ENCODE measurements at regions not wholly inside any gene's neighbourhood (a gene's known extent, or its start where the extent isn't known, plus 50 kb on each side); places are given as distances from the start of the nearest gene placed in this dataset.

DNA sequence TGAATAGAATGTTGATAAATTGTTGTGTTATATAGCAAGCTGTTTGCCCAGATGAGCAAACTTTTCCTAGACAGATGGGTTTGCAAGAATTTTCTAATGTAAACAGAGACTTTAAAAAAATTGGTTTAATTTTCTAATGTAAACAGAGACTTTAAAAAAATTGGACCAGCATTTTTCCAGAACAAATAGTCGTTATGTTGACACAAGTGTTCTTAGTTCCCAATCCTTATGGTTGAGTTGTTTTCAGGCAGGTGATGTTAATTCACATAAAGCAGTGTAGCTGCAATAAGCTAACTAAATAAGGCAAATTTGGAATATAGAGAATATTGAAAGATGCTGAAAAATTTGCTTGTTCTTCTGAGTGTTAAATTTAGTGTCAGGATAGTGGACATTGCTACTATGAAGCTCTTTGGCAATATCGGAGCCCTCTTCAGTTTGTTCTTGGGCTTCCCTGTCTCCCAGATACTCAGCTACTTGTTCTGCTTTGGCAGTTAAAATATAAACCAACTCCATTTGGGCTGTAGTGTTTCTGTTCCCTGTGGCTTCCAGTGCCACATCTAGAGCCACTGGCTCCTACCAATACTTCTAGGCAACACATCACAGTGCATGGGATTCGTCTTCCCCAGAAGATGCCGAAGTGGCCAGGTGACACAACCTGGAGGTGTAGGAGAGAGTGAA lies 105.7 kb downstream of the DYNAP start:
- no peaks in the 10 kb centered on the region for H3K36me3 ChIP-seq (ENCODE audit: control insufficient read depth, insufficient read depth, low read length)
- H3K9ac ChIP-seq (ENCODE audit: low read depth, low read length) = no peak overlapping the region
- no peaks in the 10 kb centered on the region for H3K4me1 ChIP-seq (ENCODE audit: control insufficient read depth, insufficient read depth, low read length)
- no peaks in the 10 kb centered on the region for H3K9me3 ChIP-seq (ENCODE audit: control insufficient read depth, insufficient read depth, low read length)
- H3K27me3 ChIP-seq (ENCODE audit: control insufficient read depth, insufficient read depth, low read length) = no peaks in the 10 kb centered on the region
- H3K4me3 ChIP-seq (ENCODE audit: low read depth, low read length) = no peak overlapping the region

DNA sequence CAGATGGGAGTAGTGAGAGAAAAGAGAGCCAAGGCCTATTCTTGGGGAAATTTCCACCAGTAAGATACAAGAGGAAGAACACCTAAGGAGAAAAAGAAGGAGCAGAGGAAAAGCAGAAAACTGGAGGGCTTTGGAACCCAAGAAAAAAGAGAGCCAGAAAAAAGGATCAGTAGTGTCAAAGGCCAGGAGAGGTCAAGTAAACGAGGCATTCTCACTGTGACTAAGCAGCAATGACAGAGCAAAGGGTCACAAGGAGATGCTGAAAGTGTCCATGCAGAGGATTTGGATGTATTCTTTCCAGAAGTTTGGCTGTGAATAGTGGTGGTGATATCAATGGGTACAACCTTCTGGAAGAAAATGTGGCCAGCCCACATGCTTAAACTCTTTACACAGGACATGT lies 109.5 kb downstream of the DYNAP start:
- Histone ChIP-seq H3K27me3 (ENCODE audit: control insufficient read depth, insufficient read depth, low read length) (no peaks in the 10 kb centered on the region), H3K9ac (ENCODE audit: low read depth, low read length) (no peak overlapping the region)

DNA sequence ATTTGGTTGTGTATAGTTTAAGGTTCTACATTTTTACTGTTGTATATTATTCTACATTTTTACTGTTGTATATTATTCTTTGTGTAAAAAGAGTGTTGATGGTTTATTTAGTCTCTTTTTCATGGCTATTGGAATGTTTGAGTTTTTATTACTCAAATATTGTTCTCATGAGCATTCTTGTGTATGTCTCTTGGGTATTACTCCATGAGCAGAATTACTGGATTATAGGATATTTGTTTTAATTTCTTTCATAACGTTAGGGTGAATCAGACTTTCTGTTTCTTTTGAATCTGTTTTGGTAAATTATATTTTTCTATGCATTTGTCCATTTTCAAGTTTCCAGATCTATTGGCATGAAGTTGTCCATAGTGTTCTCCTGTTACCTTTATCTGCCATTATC lies 111.6 kb downstream of the DYNAP start:
- Histone ChIP-seq H3K36me3 (ENCODE audit: control insufficient read depth, insufficient read depth, low read length) (no peaks in the 10 kb centered on the region), H3K4me3 (ENCODE audit: low read depth, low read length) (no peak overlapping the region), H3K9ac (ENCODE audit: low read depth, low read length) (no peak overlapping the region), H3K9me3 (ENCODE audit: control insufficient read depth, insufficient read depth, low read length) (no peaks in the 10 kb centered on the region), H3K4me1 (ENCODE audit: control insufficient read depth, insufficient read depth, low read length) (no peaks in the 10 kb centered on the region), H3K27me3 (ENCODE audit: control insufficient read depth, insufficient read depth, low read length) (no peaks in the 10 kb centered on the region)

More for the DNA sequence above, 109.5 kb downstream of the DYNAP start:
- Histone ChIP-seq H3K36me3 (ENCODE audit: control insufficient read depth, insufficient read depth, low read length) (no peaks in the 10 kb centered on the region), H3K9me3 (ENCODE audit: control insufficient read depth, insufficient read depth, low read length) (no peaks in the 10 kb centered on the region), H3K4me1 (ENCODE audit: control insufficient read depth, insufficient read depth, low read length) (no peaks in the 10 kb centered on the region), H3K4me3 (ENCODE audit: low read depth, low read length) (no peak overlapping the region)

DNA sequence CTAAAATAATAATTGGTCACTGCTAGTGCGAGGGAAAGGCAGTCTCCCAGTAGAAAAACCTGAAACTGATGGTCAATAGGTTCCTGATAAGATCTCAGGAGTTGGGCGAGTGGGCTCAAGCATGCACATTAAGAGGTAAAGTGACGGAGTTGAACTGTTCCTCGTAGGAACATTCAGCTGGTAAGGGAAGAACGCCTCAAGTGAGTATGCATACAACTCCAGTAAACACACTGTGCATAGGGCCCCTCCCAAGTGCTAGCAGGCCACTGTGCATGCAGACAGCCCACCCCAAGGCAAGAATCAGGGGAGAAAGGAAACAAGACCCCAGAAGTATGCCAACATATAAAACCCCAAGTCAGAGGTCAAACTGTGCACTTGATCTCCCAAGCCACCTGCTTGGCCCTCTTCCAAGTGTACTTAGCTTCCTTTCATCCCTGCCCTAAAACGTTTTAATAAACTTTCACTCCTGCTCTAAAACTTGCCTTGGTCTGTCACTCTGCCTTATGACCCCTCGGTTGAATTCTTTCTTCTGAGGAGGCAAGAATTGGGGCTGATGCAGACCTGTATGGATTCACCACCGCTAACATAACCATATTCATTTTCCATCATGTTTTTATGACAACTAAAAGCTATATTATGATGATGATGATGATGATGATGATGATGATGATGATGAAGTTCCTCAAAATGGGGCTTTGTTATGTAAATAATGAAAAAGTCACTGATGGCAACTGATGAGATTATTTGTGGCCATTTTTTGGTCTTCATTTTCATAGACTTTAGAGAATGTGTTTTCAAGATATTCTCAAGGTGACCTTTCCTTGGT lies 118.0 kb upstream of the RAB27B start:
- Histone ChIP-seq H3K4me1 (ENCODE audit: control insufficient read depth, insufficient read depth, low read length) (no peaks in the 10 kb centered on the region), H3K36me3 (ENCODE audit: control insufficient read depth, insufficient read depth, low read length) (no peaks in the 10 kb centered on the region), H3K9ac (ENCODE audit: low read depth, low read length) (no peak overlapping the region), H3K9me3 (ENCODE audit: control insufficient read depth, insufficient read depth, low read length) (no peaks in the 10 kb centered on the region), H3K27me3 (ENCODE audit: control insufficient read depth, insufficient read depth, low read length) (no peaks in the 10 kb centered on the region), H3K4me3 (ENCODE audit: low read depth, low read length) (no peak overlapping the region)

- H3K36me3 ChIP-seq (ENCODE audit: control insufficient read depth, insufficient read depth, low read length) = no peaks in the 10 kb centered on the region
- no peaks in the 10 kb centered on the region for H3K9me3 ChIP-seq (ENCODE audit: control insufficient read depth, insufficient read depth, low read length)
- H3K9ac ChIP-seq (ENCODE audit: low read depth, low read length) = no peak overlapping the region
- H3K4me1 ChIP-seq (ENCODE audit: control insufficient read depth, insufficient read depth, low read length) = no peaks in the 10 kb centered on the region
- no peak overlapping the region for H3K4me3 ChIP-seq (ENCODE audit: low read depth, low read length)
- H3K27me3 ChIP-seq (ENCODE audit: control insufficient read depth, insufficient read depth, low read length) = no peaks in the 10 kb centered on the region
Measured at GRCh38 chr18:54710900-54711281, 117.4 kb upstream of the RAB27B start.

DNA sequence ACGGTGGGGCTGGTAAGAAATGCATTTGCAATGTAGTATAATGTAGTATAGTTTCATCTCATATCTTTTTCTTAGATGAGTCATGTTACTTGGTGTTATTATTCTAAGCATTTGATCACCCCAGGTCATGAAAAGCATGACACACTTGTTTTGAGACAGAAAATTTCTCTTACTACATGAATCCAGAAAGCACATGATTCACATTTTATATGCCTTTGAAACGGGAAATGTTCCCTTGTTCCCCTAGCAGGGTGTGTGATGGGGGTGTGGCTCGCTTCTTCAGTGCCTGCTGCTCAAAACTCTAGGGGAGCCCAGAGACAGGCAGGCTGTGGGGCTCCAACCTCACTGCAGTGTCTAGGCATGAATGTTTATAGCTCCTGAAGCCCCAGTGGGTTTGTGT lies 116.0 kb upstream of the RAB27B start:
- H3K4me1 ChIP-seq (ENCODE audit: control insufficient read depth, insufficient read depth, low read length) = no peaks in the 10 kb centered on the region
- no peaks in the 10 kb centered on the region for H3K9me3 ChIP-seq (ENCODE audit: control insufficient read depth, insufficient read depth, low read length)
- no peak overlapping the region for H3K9ac ChIP-seq (ENCODE audit: low read depth, low read length)
- H3K4me3 ChIP-seq (ENCODE audit: low read depth, low read length) = no peak overlapping the region
- H3K27me3 ChIP-seq (ENCODE audit: control insufficient read depth, insufficient read depth, low read length) = no peaks in the 10 kb centered on the region
- no peaks in the 10 kb centered on the region for H3K36me3 ChIP-seq (ENCODE audit: control insufficient read depth, insufficient read depth, low read length)

- H3K4me1 ChIP-seq (ENCODE audit: control insufficient read depth, insufficient read depth, low read length) = no peaks in the 10 kb centered on the region
- no peaks in the 10 kb centered on the region for H3K9me3 ChIP-seq (ENCODE audit: control insufficient read depth, insufficient read depth, low read length)
- no peak overlapping the region for H3K9ac ChIP-seq (ENCODE audit: low read depth, low read length)
- no peak overlapping the region for H3K4me3 ChIP-seq (ENCODE audit: low read depth, low read length)
- no peaks in the 10 kb centered on the region for H3K36me3 ChIP-seq (ENCODE audit: control insufficient read depth, insufficient read depth, low read length)
- no peaks in the 10 kb centered on the region for H3K27me3 ChIP-seq (ENCODE audit: control insufficient read depth, insufficient read depth, low read length)
Measured at GRCh38 chr18:54712758-54713157, 115.5 kb upstream of the RAB27B start.

DNA sequence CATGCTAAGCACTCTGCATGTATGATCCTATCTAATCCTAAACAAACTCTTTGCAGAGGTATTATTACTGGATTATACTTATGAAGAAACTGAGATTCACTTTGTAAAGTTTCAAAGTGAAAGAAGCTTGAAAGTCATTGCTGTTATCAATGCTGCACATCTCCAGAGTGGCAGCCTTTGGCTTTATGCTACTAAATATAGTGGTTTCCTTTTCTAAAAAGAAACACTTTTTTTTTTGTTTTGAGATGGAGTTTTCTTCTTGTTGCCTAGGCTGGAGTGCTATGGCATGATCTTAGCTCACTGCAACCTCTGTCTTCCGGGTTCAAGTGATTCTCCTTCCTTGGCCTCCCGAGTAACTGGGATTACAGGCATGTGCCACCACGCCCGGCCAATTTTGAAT lies 114.9 kb upstream of the RAB27B start:
- Histone ChIP-seq H3K27me3 (ENCODE audit: control insufficient read depth, insufficient read depth, low read length) (no peaks in the 10 kb centered on the region), H3K4me1 (ENCODE audit: control insufficient read depth, insufficient read depth, low read length) (no peaks in the 10 kb centered on the region)

GRCh38 chr18:54714851-54715250 lies 113.4 kb upstream of the RAB27B start:
- no peaks in the 10 kb centered on the region for H3K27me3 ChIP-seq (ENCODE audit: control insufficient read depth, insufficient read depth, low read length)
- H3K36me3 ChIP-seq (ENCODE audit: control insufficient read depth, insufficient read depth, low read length) = no peaks in the 10 kb centered on the region
- H3K4me1 ChIP-seq (ENCODE audit: control insufficient read depth, insufficient read depth, low read length) = no peaks in the 10 kb centered on the region
- no peaks in the 10 kb centered on the region for H3K9me3 ChIP-seq (ENCODE audit: control insufficient read depth, insufficient read depth, low read length)
- H3K4me3 ChIP-seq (ENCODE audit: low read depth, low read length) = no peak overlapping the region
- no peak overlapping the region for H3K9ac ChIP-seq (ENCODE audit: low read depth, low read length)

More for the DNA sequence above, 114.9 kb upstream of the RAB27B start:
- H3K36me3 ChIP-seq (ENCODE audit: control insufficient read depth, insufficient read depth, low read length) = no peaks in the 10 kb centered on the region
- H3K9ac ChIP-seq (ENCODE audit: low read depth, low read length) = no peak overlapping the region
- no peak overlapping the region for H3K4me3 ChIP-seq (ENCODE audit: low read depth, low read length)
- H3K9me3 ChIP-seq (ENCODE audit: control insufficient read depth, insufficient read depth, low read length) = no peaks in the 10 kb centered on the region

GRCh38 chr18:54716586-54716985 lies 111.7 kb upstream of the RAB27B start:
- H3K27me3 ChIP-seq (ENCODE audit: control insufficient read depth, insufficient read depth, low read length) = no peaks in the 10 kb centered on the region
- no peaks in the 10 kb centered on the region for H3K36me3 ChIP-seq (ENCODE audit: control insufficient read depth, insufficient read depth, low read length)
- H3K9ac ChIP-seq (ENCODE audit: low read depth, low read length) = no peak overlapping the region
- H3K9me3 ChIP-seq (ENCODE audit: control insufficient read depth, insufficient read depth, low read length) = no peaks in the 10 kb centered on the region
- H3K4me3 ChIP-seq (ENCODE audit: low read depth, low read length) = no peak overlapping the region
- no peaks in the 10 kb centered on the region for H3K4me1 ChIP-seq (ENCODE audit: control insufficient read depth, insufficient read depth, low read length)

DNA sequence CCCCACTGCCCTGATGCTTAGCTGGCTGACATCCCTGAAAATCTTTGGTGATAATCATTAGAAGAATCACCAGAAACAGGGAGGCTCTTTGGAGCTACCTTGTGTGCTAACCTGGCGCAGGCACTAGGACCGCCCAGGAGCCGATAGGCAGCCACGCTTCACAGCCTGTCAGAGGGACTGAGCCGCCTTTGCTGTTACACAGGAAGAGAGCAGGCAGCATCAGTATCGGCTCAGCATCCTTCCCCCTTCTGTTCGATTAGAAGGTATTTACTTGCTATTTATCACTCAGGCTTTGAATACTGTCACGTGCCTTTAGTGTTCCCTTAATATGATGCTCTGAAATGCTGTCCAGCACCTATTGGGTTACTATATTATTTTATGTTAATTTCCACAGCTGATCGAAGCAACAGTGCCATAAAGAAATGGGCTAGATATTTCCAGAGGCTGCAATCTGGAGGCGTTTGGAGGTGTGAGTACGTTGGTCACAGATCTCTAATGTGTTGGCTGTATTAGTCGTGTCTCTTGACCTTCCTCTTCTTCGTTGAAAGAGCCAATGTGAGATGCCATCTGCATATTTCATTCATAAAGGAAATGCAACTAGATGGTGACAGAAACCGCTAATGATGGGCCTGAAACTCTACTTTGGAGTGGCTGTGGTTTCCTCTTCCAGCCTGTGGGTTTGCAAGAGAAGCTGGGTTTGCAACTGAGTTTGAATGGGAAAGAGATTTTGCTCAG lies 110.4 kb upstream of the RAB27B start:
- Histone ChIP-seq H3K9me3 (ENCODE audit: control insufficient read depth, insufficient read depth, low read length) (no peaks in the 10 kb centered on the region), H3K36me3 (ENCODE audit: control insufficient read depth, insufficient read depth, low read length) (no peaks in the 10 kb centered on the region), H3K9ac (ENCODE audit: low read depth, low read length) (no peak overlapping the region), H3K4me1 (ENCODE audit: control insufficient read depth, insufficient read depth, low read length) (no peaks in the 10 kb centered on the region), H3K4me3 (ENCODE audit: low read depth, low read length) (peak overlapping the region; percentile 28), H3K27me3 (ENCODE audit: control insufficient read depth, insufficient read depth, low read length) (no peaks in the 10 kb centered on the region)

- H3K9ac ChIP-seq (ENCODE audit: low read depth, low read length) = no peak overlapping the region
- no peaks in the 10 kb centered on the region for H3K27me3 ChIP-seq (ENCODE audit: control insufficient read depth, insufficient read depth, low read length)
- no peaks in the 10 kb centered on the region for H3K4me1 ChIP-seq (ENCODE audit: control insufficient read depth, insufficient read depth, low read length)
- no peaks in the 10 kb centered on the region for H3K36me3 ChIP-seq (ENCODE audit: control insufficient read depth, insufficient read depth, low read length)
- H3K9me3 ChIP-seq (ENCODE audit: control insufficient read depth, insufficient read depth, low read length) = no peaks in the 10 kb centered on the region
- H3K4me3 ChIP-seq (ENCODE audit: low read depth, low read length) = no peak overlapping the region
Measured at GRCh38 chr18:54718408-54718773, 109.9 kb upstream of the RAB27B start.

All from iPS-15b (cell line).